Endothelial cell of umbilical vein (primary cell): ENCODE measurements at regions not wholly inside any gene's neighbourhood (a gene's known extent, or its start where the extent isn't known, plus 50 kb on each side); places are given as distances from the start of the nearest gene placed in this dataset.

ENCODE experiments used
- BruUV-seq: library from RNA; stranded (reverse); fragments of 400-500 nt; replicated peaks from 2 replicates; lab custom pipeline; 2021; lab: Mats Ljungman, UMichigan
- CTCF ChIA-PET: fragments of 300-600, 350-600 bp; sonication (Branson Sonifier 250); formaldehyde crosslinking; loops from one replicate; lab custom pipeline; 2021; ENCODE audit warnings: antibody characterized with exemption, inconsistent platforms; lab: Charles Lee
- POLR2A ChIA-PET: fragments of 300-600, 350-600 bp; sonication (Branson Sonifier 250); formaldehyde crosslinking; loops from one replicate; lab custom pipeline; 2021; ENCODE audit warnings: antibody characterized with exemption, inconsistent platforms; lab: Charles Lee
- DNase-seq: peaks from one replicate; pipeline ENCODE4 v3.0.0-alpha.2; 2011; ENCODE audit warnings: low read depth, low spot score
- FAIRE-seq: peaks from 2 replicates; lab custom pipeline; 2011; peaks lifted over from hg19 to GRCh38; lab: Jason Lieb, UNC
- H2AFZ ChIP-seq: 2 replicates; pipeline ENCODE4 v1.6.0; 2012; ENCODE audit warnings: low read depth, low read length, control low read depth, inconsistent platforms
- H3K27ac ChIP-seq: 2 replicates; pipeline ENCODE4 v1.5.1; 2011; ENCODE audit warnings: low read depth, mild to moderate bottlenecking, control low read depth, low read length, moderate library complexity; ENCODE audit not compliant: insufficient read depth
- H3K27me3 ChIP-seq, 2 experiments: 2 replicates each; pipeline versions ENCODE4 v1.6.0 to v1.6.1; 2011; ENCODE audit warnings: low read length in 2 of 2, mixed read lengths in 1 of 2; ENCODE audit not compliant: control insufficient read depth in 2 of 2, insufficient read depth in 2 of 2
- H3K36me3 ChIP-seq, 2 experiments: 2 replicates in 1 of 2; 3 replicates in 1 of 2; pipeline ENCODE4 v1.5.1; 2011; ENCODE audit warnings: low read length in 2 of 2, mild to moderate bottlenecking in 1 of 2, moderate library complexity in 1 of 2; ENCODE audit not compliant: control insufficient read depth in 2 of 2, insufficient read depth in 2 of 2; ENCODE audit errors: extremely low read depth in 1 of 2
- H3K4me1 ChIP-seq: 3 replicates; pipeline ENCODE4 v1.5.1; 2011; ENCODE audit warnings: mild to moderate bottlenecking, low read length; ENCODE audit not compliant: control insufficient read depth, insufficient read depth; ENCODE audit errors: extremely low read depth
- H3K4me2 ChIP-seq: 2 replicates; pipeline ENCODE4 v1.6.1; 2011; ENCODE audit warnings: low read length, control low read depth, mixed read lengths; ENCODE audit not compliant: insufficient read depth
- H3K4me3 ChIP-seq, 3 experiments: fragments of 200-600 bp in 1 of 3; sonication (generic), shearing (Covaris generic) in 1 of 3; replicated peaks in 1 of 3; 2 replicates each; pipeline ENCODE4 v1.5.1; 2011 to 2016; ENCODE audit warnings: control low read depth in 3 of 3, low read length in 3 of 3, mild to moderate bottlenecking in 2 of 3, inconsistent platforms in 1 of 3, low read depth in 1 of 3, moderate library complexity in 1 of 3; ENCODE audit not compliant: insufficient read depth in 1 of 3
- H3K79me2 ChIP-seq: 2 replicates; pipeline ENCODE4 v1.6.0; 2012; ENCODE audit warnings: low read length, inconsistent platforms; ENCODE audit not compliant: control insufficient read depth, insufficient read depth
- H3K9ac ChIP-seq: replicated peaks from 2 replicates; pipeline ENCODE3; 2011; ENCODE audit warnings: low read length, control low read depth; ENCODE audit not compliant: insufficient read depth; ENCODE audit errors: extremely low read depth
- H3K9me1 ChIP-seq: replicated peaks from 3 replicates; pipeline ENCODE4 v1.6.0; 2011; ENCODE audit warnings: mild to moderate bottlenecking, low read length; ENCODE audit not compliant: control insufficient read depth, insufficient read depth; ENCODE audit errors: extremely low read depth
- H3K9me3 ChIP-seq: replicated peaks from 2 replicates; pipeline ENCODE4 v1.5.1; 2012; ENCODE audit warnings: low read length, inconsistent platforms; ENCODE audit not compliant: control insufficient read depth, insufficient read depth
- H4K20me1 ChIP-seq: replicated peaks from 2 replicates; pipeline ENCODE3; 2011; ENCODE audit warnings: mild to moderate bottlenecking, low read length; ENCODE audit not compliant: control insufficient read depth, insufficient read depth; ENCODE audit errors: extremely low read depth
- CTCF ChIP-seq, 2 donors: IDR thresholded peaks; 1 replicate in 1 of 2; 2 replicates in 1 of 2; pipeline ENCODE4 v1.5.1; 2011; ENCODE audit warnings: low read length in 2 of 2, mild to moderate bottlenecking in 2 of 2, moderate library complexity in 2 of 2, control low read depth in 1 of 2, inconsistent platforms in 1 of 2, low read depth in 1 of 2; ENCODE audit not compliant: insufficient read depth in 1 of 2; ENCODE audit errors: extremely low read depth in 1 of 2
- EZH2 ChIP-seq: IDR thresholded peaks from 2 replicates; pipeline ENCODE4 v1.6.1; 2012; ENCODE audit warnings: borderline replicate concordance, low read depth, mild to moderate bottlenecking, moderate library complexity, low read length, inconsistent platforms; ENCODE audit not compliant: severe bottlenecking
- FOS ChIP-seq: IDR thresholded peaks from 2 replicates; pipeline ENCODE4 v1.6.1; 2011; ENCODE audit warnings: mild to moderate bottlenecking, low read length, moderate library complexity, borderline replicate concordance; ENCODE audit not compliant: insufficient read depth
- GATA2 ChIP-seq: IDR thresholded peaks from 2 replicates; pipeline ENCODE4 v1.7.0; 2011; ENCODE audit warnings: low read depth, mild to moderate bottlenecking, moderate library complexity, mixed read lengths, low read length; ENCODE audit not compliant: insufficient read length, insufficient read depth
- JUN ChIP-seq: IDR thresholded peaks from 2 replicates; pipeline ENCODE4 v1.6.1; 2011; ENCODE audit warnings: borderline replicate concordance, low read depth; ENCODE audit not compliant: insufficient read length, insufficient read depth
- MAX ChIP-seq: IDR thresholded peaks from 2 replicates; pipeline ENCODE4 v1.6.1; 2011; ENCODE audit not compliant: insufficient read depth, insufficient read length
- MYC ChIP-seq: IDR thresholded peaks from one replicate; pipeline ENCODE4 v1.6.1; 2011; ENCODE audit warnings: mild to moderate bottlenecking, low read depth, low read length
- POLR2A ChIP-seq: IDR thresholded peaks from 2 replicates; pipeline ENCODE4 v1.6.1; 2012; ENCODE audit warnings: low read depth, mild to moderate bottlenecking, control low read depth, low read length
- POLR2AphosphoS5 ChIP-seq: IDR thresholded peaks from 2 replicates; pipeline ENCODE4 v1.6.1; 2012; ENCODE audit warnings: low read depth, mild to moderate bottlenecking, control low read depth, low read length, moderate library complexity; ENCODE audit not compliant: insufficient read depth
- dilution Hi-C: fragments of 300-500 bp; cut with MboI; formaldehyde crosslinking; loops from one replicate; pipeline ENCODE4 v1.15.0; 2019; ENCODE audit warnings: low sequenced_read_pairs; ENCODE audit not compliant: extremely low pct_ligation_motif_present
- intact Hi-C: fragments of 100-400 bp; cut with micrococcal nuclease; formaldehyde crosslinking; loops from one replicate; pipeline ENCODE4 v1.10.0; 2022

- intact Hi-C loops: no loop called here
- Histone ChIP-seq H3K36me3 (no peaks in the 10 kb centered on the region), H3K4me1 (no peaks in the 10 kb centered on the region), H4K20me1 (no peaks in the 10 kb centered on the region), H3K9ac (no peak overlapping the region), H3K27me3 (peaks cover 37 to 40% of the 10 kb centered on the region in 2 experiments), H2AFZ (no peak overlapping the region), H3K27ac (no peak overlapping the region), H3K9me1 (no peaks in the 10 kb centered on the region), H3K4me2 (no peak overlapping the region), H3K4me3 (no peak overlapping the region), H3K79me2 (no peaks in the 10 kb centered on the region), H3K9me3 (no peaks in the 10 kb centered on the region)
- FAIRE-seq (no peak), DNase-seq (no peak)
- dilution Hi-C loops: no loop called here
- POLR2A ChIA-PET: no interaction called here
- BruUV-seq: no TSS peak
- CTCF ChIA-PET: interaction anchor here (1.0 to 6.8 kb wide), 3 partner anchors 56 to 125 kb away, joined by 3 to 217 read pairs (median 4); partner anchors contain the start of gene PCDH1
- no peak for TF ChIP-seq MAX
- TF ChIP-seq EZH2: peak; percentile 51
These were observed 71.3 kb upstream of the ARAP3 start for GRCh38 chr5:141753143-141753970.

- POLR2A ChIA-PET: no interaction called here
- DNase-seq: peak; percentile 52
- H3K9me1 ChIP-seq: no peaks in the 10 kb centered on the region
These were observed 65.4 kb upstream of the ARAP3 start for GRCh38 chr5:141747152-141748141.

More at GRCh38 chr5:141747152-141748141, 65.4 kb upstream of the ARAP3 start:
- Histone ChIP-seq H3K27ac (no peak overlapping the region), H3K4me2 (no peak overlapping the region), H4K20me1 (no peaks in the 10 kb centered on the region), H3K4me1 (no peaks in the 10 kb centered on the region), H3K9ac (no peak overlapping the region), H3K9me3 (no peaks in the 10 kb centered on the region), H3K79me2 (no peaks in the 10 kb centered on the region), H2AFZ (no peak overlapping the region), H3K27me3 (peaks cover 20 to 21% of the 10 kb centered on the region in 2 experiments), H3K4me3 (no peak overlapping the region), H3K36me3 (no peaks in the 10 kb centered on the region)
- CTCF ChIA-PET: interaction anchor here (1.0 kb wide), 1 partner anchor 213 kb away, joined by 3 read pairs; no protein-coding TSS in a partner anchor
- no TSS peak for BruUV-seq
- no peak for TF ChIP-seq POLR2AphosphoS5
- TF ChIP-seq FOS: no peak
- no peak for TF ChIP-seq MYC
- no peak for TF ChIP-seq EZH2
- TF ChIP-seq GATA2: no peak
- no peak for TF ChIP-seq MAX
- TF ChIP-seq POLR2A: no peak
- TF ChIP-seq CTCF (IDR thresholded peaks at IDR 0.05; ENCODE audit: extremely low read depth in 1 of 2, insufficient read depth in 1 of 2, low read depth in 1 of 2, low read length in 2 of 2): no peak
- no peak for TF ChIP-seq JUN
- intact Hi-C loops: no loop called here
- dilution Hi-C loops: loop anchor here (25.0 kb wide), 1 partner anchor 140 kb away; the partner anchor contains the start of gene PCDH1
- FAIRE-seq: peak; percentile 47
